Esophagus muscularis mucosa (tissue), 4 donors: ENCODE measurements at regions not wholly inside any gene's neighbourhood (a gene's known extent, or its start where the extent isn't known, plus 50 kb on each side); places are given as distances from the start of the nearest gene placed in this dataset.

Experiments
- EP300 ChIP-seq: sonication (generic); formaldehyde crosslinking; IDR thresholded peaks from one replicate; pipeline ENCODE4 v1.6.1; 2017; ENCODE audit warnings: antibody characterized with exemption
- POLR2A ChIP-seq: fragments of 450-650 bp; IDR thresholded peaks from one replicate; pipeline ENCODE4 v1.6.1; 2017; ENCODE audit warnings: antibody characterized with exemption, moderate library complexity, mild to moderate bottlenecking, low read depth
- POLR2AphosphoS5 ChIP-seq, 2 donors: sonication (generic); formaldehyde crosslinking; IDR thresholded peaks; one replicate each; pipeline ENCODE4 v1.6.1; 2017; ENCODE audit warnings: antibody characterized with exemption in 2 of 2
- TF ChIP-seq, protein P1 (sequence below), 3 experiments: fragments of 200-600 bp in 2 of 3; fragments of 450-650 bp in 1 of 3; sonication (generic) in 2 of 3; IDR thresholded peaks; one replicate each; pipeline ENCODE4 v1.5.1; 2017 to 2019; ENCODE audit warnings: antibody characterized with exemption in 3 of 3, mild to moderate bottlenecking in 2 of 3, moderate library complexity in 1 of 3

DNA sequence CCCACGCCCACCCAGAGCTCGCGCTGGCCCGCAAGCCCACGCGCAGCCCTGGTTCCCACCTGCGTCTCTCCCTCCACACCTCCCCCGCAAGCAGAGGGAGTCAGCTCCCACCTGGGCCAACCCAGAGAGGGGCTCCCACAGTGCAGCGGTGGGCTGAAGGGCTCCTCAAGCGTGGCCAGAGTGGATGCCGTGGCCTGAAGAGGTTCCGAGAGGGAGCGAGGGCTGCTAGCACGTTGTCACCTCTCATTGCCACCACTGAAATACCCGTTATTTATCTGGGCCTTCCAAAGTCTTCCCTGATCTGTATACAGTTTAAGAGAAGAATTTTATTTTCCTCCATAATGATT is 88.3 kb upstream of the MYLIP start:
- TF ChIP-seq, protein P1, sequence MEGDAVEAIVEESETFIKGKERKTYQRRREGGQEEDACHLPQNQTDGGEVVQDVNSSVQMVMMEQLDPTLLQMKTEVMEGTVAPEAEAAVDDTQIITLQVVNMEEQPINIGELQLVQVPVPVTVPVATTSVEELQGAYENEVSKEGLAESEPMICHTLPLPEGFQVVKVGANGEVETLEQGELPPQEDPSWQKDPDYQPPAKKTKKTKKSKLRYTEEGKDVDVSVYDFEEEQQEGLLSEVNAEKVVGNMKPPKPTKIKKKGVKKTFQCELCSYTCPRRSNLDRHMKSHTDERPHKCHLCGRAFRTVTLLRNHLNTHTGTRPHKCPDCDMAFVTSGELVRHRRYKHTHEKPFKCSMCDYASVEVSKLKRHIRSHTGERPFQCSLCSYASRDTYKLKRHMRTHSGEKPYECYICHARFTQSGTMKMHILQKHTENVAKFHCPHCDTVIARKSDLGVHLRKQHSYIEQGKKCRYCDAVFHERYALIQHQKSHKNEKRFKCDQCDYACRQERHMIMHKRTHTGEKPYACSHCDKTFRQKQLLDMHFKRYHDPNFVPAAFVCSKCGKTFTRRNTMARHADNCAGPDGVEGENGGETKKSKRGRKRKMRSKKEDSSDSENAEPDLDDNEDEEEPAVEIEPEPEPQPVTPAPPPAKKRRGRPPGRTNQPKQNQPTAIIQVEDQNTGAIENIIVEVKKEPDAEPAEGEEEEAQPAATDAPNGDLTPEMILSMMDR (IDR thresholded peaks at IDR 0.05), result no peak
- no peak for TF ChIP-seq EP300
- no peak for TF ChIP-seq POLR2A
- TF ChIP-seq POLR2AphosphoS5 (IDR thresholded peaks at IDR 0.05), result no peak
